GM13977 (cell line): ENCODE measurements at regions not wholly inside any gene's neighbourhood (a gene's known extent, or its start where the extent isn't known, plus 50 kb on each side); places are given as distances from the start of the nearest gene placed in this dataset.

Experiments
- DNase-seq: peaks from one replicate; pipeline ENCODE4 v3.0.0; 2012; ENCODE audit warnings: low spot score
- CTCF ChIP-seq: IDR thresholded peaks from 2 replicates; pipeline ENCODE4 v1.5.1; 2012; ENCODE audit warnings: mild to moderate bottlenecking, control low read depth; ENCODE audit not compliant: insufficient read depth; ENCODE audit errors: extremely low read depth, missing control alignments
- in situ Hi-C: fragments of 300-500 bp; cut with MboI; formaldehyde crosslinking; loops from one replicate; pipeline ENCODE4 v1.12.0; 2022; ENCODE audit warnings: low sequenced_read_pairs, low pct_unique_long_range_greater_than_20kb, mixed read lengths, inconsistent platforms; ENCODE audit not compliant: unreplicated experiment

- in situ Hi-C loops = no loop called here
- no peak for TF ChIP-seq CTCF
- no peak for DNase-seq
These were observed 142.7 kb downstream of the CEP57L1 start for GRCh38 chr6:109237986-109238329.

- no peak for TF ChIP-seq CTCF
- in situ Hi-C loops = no loop called here
- no peak for DNase-seq
These were observed 142.0 kb downstream of the CEP57L1 start for GRCh38 chr6:109237077-109237985.

GRCh38 chr6:109236115-109237076, 141.1 kb downstream of the CEP57L1 start:
- in situ Hi-C loops = no loop called here
- peak; percentile 23 for DNase-seq
- peak; percentile 41 for TF ChIP-seq CTCF

GRCh38 chr6:109235481-109236038, 140.3 kb downstream of the CEP57L1 start:
- TF ChIP-seq CTCF = no peak
- in situ Hi-C loops = no loop called here
- no peak for DNase-seq

GRCh38 chr6:109230453-109230852, 135.1 kb downstream of the CEP57L1 start:
- in situ Hi-C loops = no loop called here
- no peak for TF ChIP-seq CTCF

GRCh38 chr6:109229536-109229935, 134.2 kb downstream of the CEP57L1 start:
- DNase-seq = no peak
- no peak for TF ChIP-seq CTCF
- in situ Hi-C loops = no loop called here

More at GRCh38 chr6:109230453-109230852, 135.1 kb downstream of the CEP57L1 start:
- DNase-seq = no peak
